Kidney (tissue), 13 donors: ENCODE measurements at regions not wholly inside any gene's neighbourhood (a gene's known extent, or its start where the extent isn't known, plus 50 kb on each side); places are given as distances from the start of the nearest gene placed in this dataset.

Experiments used
- DNase-seq, 5 donors: peaks; one replicate each; pipeline ENCODE4 v3.0.0-alpha.2; 2013 to 2020
- FAIRE-seq: peaks from 2 replicates; lab custom pipeline; 2012; peaks lifted over from hg19 to GRCh38; lab: Jason Lieb, UNC
- H3K27ac ChIP-seq, 2 donors: one replicate each; pipeline ENCODE4 v1.7.0; 2013; ENCODE audit warnings: low read depth in 2 of 2, low read length in 2 of 2, inconsistent platforms in 1 of 2
- H3K27me3 ChIP-seq: one replicate; pipeline ENCODE4 v1.7.1; 2013; ENCODE audit warnings: low read length, inconsistent platforms; ENCODE audit not compliant: control insufficient read depth, insufficient read depth
- H3K36me3 ChIP-seq, 3 donors: one replicate each; pipeline versions ENCODE4 v1.7.0 to v1.7.1; 2013; ENCODE audit warnings: low read length in 3 of 3, control low read depth in 1 of 3, inconsistent platforms in 1 of 3; ENCODE audit not compliant: insufficient read depth in 3 of 3, control insufficient read depth in 2 of 3
- H3K4me1 ChIP-seq, 3 donors: one replicate each; pipeline versions ENCODE4 v1.7.0 to v1.7.1; 2013; ENCODE audit warnings: low read length in 3 of 3, inconsistent platforms in 1 of 3, low read depth in 1 of 3; ENCODE audit not compliant: control insufficient read depth in 2 of 3, insufficient read depth in 2 of 3
- H3K4me3 ChIP-seq, 3 donors: one replicate each; pipeline versions ENCODE4 v1.7.0 to v1.8.1; 2013; ENCODE audit warnings: low read length in 3 of 3, control low read depth in 1 of 3, inconsistent platforms in 1 of 3
- H3K9ac ChIP-seq, 3 donors: one replicate each; pipeline versions ENCODE4 v1.7.0 to v1.7.1; 2013; ENCODE audit warnings: low read length in 3 of 3, control low read depth in 1 of 3, inconsistent platforms in 1 of 3
- H3K9me3 ChIP-seq, 3 donors: one replicate each; pipeline versions ENCODE4 v1.7.0 to v1.7.1; 2013; ENCODE audit warnings: low read length in 3 of 3, control low read depth in 1 of 3, inconsistent platforms in 1 of 3; ENCODE audit not compliant: control insufficient read depth in 2 of 3, insufficient read depth in 1 of 3
- intact Hi-C: fragments of 100-400 bp; cut with DNase I; formaldehyde crosslinking; loops from one replicate; pipeline ENCODE4 v1.11.1; 2022
- TF ChIP-seq, protein P1 (sequence below): IDR thresholded peaks from 3 replicates; pipeline ENCODE4 v1.5.1; 2012; ENCODE audit warnings: mild to moderate bottlenecking, moderate library complexity, borderline replicate concordance; ENCODE audit not compliant: insufficient read depth; ENCODE audit errors: extremely low read depth
- donor health status: control.
- donor health status: control.
- donor health status: control.
- donor health status: control.
- donor health status: control.
- donor health status: DM: yes; HTN: yes; CAD: no.
- donor health status: Normal renal cell carcinoma (clear cell type).

DNA sequence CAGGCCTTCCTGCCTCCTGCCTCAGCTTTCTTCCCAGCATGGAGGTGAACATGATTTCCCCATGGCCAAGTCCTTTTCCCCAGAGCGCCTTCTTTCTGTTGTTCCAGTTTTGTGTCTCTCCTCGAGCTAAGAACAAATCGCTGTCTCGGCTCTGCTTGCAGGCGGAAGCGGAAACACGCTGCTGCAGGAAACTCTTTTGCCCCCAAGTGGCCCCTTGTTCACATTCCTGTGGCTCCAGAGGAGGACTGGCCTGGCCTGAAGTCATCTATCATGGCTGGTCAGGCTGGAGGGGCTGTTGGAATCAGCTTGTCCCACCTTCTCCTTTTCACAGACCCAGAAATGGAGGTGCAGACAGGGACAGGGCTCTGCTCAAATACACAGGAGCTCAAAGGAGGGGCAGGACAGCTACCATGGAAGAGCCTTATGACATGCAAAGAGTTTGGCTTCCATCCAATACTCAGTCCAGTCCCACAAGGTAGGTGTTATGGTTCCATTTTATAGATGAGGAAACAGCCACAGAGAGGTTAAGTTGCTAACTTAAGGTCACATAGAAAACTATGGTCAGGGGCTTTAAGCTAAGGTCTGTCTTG, 182.2 kb upstream of the SYT13 start:
- no peaks in the 10 kb centered on the region for H3K4me1 ChIP-seq
- intact Hi-C loops, result no loop called here
- TF ChIP-seq, protein P1, sequence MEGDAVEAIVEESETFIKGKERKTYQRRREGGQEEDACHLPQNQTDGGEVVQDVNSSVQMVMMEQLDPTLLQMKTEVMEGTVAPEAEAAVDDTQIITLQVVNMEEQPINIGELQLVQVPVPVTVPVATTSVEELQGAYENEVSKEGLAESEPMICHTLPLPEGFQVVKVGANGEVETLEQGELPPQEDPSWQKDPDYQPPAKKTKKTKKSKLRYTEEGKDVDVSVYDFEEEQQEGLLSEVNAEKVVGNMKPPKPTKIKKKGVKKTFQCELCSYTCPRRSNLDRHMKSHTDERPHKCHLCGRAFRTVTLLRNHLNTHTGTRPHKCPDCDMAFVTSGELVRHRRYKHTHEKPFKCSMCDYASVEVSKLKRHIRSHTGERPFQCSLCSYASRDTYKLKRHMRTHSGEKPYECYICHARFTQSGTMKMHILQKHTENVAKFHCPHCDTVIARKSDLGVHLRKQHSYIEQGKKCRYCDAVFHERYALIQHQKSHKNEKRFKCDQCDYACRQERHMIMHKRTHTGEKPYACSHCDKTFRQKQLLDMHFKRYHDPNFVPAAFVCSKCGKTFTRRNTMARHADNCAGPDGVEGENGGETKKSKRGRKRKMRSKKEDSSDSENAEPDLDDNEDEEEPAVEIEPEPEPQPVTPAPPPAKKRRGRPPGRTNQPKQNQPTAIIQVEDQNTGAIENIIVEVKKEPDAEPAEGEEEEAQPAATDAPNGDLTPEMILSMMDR, result no peak
- H3K9me3 ChIP-seq, result no peaks in the 10 kb centered on the region
- FAIRE-seq (no peak), DNase-seq (peak; percentile 60 to 79 (median 71))
- H3K4me3 ChIP-seq, result no peak overlapping the region
- no peak overlapping the region for H3K27ac ChIP-seq
- H3K9ac ChIP-seq, result no peak overlapping the region
- H3K36me3 ChIP-seq, result no peaks in the 10 kb centered on the region
- no peaks in the 10 kb centered on the region for H3K27me3 ChIP-seq

- Histone ChIP-seq H3K27ac (no peak overlapping the region), H3K9ac (no peak overlapping the region), H3K4me1 (no peaks in the 10 kb centered on the region), H3K36me3 (no peaks in the 10 kb centered on the region), H3K4me3 (no peak overlapping the region), H3K9me3 (no peaks in the 10 kb centered on the region), H3K27me3 (no peaks in the 10 kb centered on the region)
- TF ChIP-seq, protein P1, result no peak
- intact Hi-C loops, result no loop called here
- FAIRE-seq, result no peak
- no peak for DNase-seq
These were observed 177.4 kb upstream of the SYT13 start for GRCh38 chr11:45463541-45463940.

DNA sequence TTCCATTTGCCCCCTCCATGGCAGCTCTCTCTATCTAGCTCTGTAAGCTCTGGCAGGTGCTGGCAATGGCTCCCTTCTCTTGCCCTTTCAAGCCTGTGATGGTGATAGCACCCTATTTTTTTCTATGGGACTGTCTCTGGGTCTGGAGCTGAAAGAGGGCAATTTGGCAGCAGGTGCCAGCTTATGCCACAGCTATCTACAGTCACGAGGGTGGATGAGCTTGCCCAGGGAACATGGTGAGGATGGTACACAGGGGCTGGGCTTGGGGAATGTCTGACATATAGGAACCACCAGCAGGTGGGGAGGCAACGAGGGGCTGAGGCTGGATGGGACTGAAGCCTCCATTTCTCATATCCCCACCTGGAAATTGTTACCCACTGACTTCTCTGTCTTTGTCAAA, 175.4 kb upstream of the SYT13 start:
- no peak overlapping the region for H3K27ac ChIP-seq
- H3K4me1 ChIP-seq, result no peaks in the 10 kb centered on the region
- intact Hi-C loops, result no loop called here
- H3K4me3 ChIP-seq, result no peak overlapping the region
- FAIRE-seq (no peak), DNase-seq (no peak)
- H3K9me3 ChIP-seq, result no peaks in the 10 kb centered on the region
- H3K36me3 ChIP-seq, result no peaks in the 10 kb centered on the region
- no peaks in the 10 kb centered on the region for H3K27me3 ChIP-seq
- TF ChIP-seq, protein P1, result no peak
- H3K9ac ChIP-seq, result no peak overlapping the region

- Histone ChIP-seq H3K4me3 (no peak overlapping the region), H3K4me1 (no peaks in the 10 kb centered on the region), H3K36me3 (no peaks in the 10 kb centered on the region), H3K27ac (no peak overlapping the region), H3K9ac (no peak overlapping the region), H3K9me3 (no peaks in the 10 kb centered on the region), H3K27me3 (no peaks in the 10 kb centered on the region)
- FAIRE-seq (no peak), DNase-seq (no peak)
- TF ChIP-seq, protein P1, result no peak
- intact Hi-C loops, result no loop called here
These were observed 173.3 kb upstream of the SYT13 start for GRCh38 chr11:45459491-45459890.
